HL-60/S4 (cell line): ENCODE measurements at regions not wholly inside any gene's neighbourhood (a gene's known extent, or its start where the extent isn't known, plus 50 kb on each side); places are given as distances from the start of the nearest gene placed in this dataset.

Experiments
- in situ Hi-C: fragments of 300-500 bp; cut with MboI; formaldehyde crosslinking; loops from 2 replicates; pipeline ENCODE4 v1.14.3; 2022; ENCODE audit warnings: low sequenced_read_pairs

DNA sequence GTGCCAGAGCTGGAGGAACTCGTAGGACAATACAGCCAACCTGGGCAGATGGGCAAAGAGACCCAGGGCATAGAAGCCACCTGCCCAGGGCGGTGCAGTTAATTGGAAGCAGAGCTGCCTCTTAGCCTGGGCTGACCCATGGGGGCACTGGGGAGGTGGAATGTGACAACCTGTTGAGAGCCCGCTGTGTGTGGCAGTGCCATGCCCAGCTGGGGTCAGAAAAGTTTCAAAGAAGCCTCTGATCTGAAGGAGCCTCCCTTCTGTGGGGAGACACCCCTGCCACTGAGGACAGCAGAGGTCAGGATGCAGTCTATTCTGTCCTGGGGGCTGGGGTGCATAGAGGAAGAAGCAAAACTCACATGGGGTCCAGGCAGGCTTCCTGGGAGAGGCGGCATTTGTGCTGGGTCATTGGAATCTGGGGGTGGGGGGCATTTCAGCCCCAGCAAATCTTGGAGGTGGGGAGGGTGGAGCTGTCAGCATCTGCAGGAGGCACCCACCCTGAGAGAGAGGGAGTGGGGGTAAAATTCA is 176.1 kb upstream of the CIBAR2 start:
- in situ Hi-C loops, result no loop called here

DNA sequence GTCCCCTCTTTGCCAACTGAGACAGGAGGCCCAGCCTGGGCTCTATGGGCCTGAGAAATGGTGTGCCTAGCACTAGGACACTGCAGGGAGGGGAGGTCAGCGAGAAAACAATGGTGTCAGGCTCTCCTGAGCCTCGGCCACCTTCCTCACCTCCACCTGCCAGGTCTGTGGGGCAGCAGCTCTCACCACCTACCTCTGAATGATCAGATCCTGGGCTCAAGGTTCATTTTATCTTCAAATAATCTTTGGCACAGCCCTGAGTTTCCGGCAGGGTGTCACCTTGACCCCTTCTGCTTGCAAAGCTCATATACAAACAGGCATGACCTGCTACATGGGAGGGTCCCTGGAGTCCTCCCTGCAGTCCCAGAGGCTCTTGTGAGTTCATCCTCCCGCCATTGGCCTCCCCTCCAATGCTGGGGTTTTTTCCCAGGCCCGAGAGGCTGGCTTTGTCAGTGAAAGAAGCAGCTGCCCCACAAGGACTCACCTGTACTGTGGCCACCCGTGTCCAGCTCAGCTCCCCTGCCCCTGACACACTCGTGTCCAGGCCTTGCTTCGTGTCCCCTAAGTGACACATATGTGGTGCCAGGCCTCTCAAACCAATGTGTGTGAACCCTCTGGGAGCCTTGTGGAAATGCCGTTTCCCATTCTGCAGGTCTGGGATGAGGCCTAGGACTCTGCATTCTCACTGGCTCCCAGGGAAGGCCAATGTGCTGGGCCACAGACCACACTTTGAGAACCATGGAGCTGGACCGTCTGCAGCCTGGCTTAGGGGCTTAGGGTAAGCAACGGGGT is 176.8 kb upstream of the CIBAR2 start:
- in situ Hi-C loops, result no loop called here

DNA sequence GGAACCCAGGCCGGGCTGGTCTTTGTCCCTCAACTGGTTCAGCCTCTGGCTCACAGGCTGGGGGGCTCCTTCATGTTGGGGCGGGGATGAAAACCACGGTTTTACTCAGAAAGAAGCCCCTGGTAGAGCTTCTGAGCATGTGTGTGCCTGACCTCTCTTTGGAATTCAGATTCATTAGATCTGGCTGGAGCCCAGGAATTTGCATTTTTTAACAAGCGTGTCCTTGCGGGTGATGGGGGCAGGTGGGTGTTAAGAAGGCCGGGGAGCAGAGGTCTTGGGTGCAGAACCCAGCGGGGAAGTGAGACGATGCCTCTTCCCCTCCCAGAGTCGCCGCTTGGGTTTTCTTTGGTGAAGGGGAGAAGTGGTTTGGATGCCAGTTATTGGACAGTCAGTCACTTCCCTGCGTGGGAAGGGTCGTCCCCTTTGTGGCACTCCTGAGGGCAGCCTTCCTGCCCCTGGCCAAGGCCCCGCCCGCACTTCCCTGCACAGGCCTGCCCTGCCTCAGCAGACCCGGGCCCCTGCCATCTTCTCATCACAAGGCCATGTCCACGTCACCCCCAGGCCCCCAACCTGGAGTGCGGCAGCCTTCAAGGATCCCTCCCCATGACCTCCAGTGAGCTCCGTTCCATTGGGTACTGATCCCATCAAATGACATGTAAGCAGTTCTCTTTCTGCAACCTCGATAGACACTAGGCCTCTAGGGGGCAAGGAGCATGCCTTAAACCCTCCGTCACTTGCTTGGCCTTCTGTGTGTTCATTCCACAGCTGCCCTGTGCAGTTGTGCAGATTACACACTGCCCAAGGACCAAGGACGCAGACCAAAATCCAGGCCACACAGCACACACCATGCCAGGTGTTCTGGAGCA is 177.7 kb upstream of the CIBAR2 start:
- in situ Hi-C loops, result no loop called here

DNA sequence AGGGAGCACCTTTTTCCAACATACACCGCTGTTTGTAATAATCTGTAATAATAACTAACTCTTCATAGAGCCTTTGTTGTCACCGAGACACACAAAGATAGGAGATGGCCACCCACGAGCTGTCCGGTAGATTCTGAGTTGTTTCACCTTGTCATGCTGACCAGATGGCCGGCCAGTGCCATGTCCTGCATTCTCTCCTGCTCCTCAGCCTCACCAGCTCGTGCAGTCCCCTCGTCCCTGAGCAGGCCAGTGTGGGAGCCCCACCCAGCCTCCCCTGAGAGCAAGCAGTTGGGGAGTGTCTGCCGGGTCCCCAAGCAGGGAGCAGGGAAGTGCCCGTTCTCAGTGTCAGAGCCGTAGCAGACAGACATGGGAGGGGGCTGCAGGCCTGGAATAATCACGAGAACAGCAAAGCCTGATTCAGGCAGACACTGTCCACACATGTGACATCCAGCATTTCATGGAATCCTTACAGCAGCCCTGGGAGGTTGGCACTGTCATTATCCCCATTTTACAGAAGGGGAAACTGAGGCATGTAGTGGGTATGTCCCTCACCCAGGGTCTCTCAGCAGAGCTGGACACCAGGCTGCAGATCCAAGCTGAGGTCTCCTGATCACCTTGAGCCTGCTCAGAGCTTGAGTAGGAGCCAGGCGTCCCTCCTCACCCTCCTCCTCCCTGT is 178.5 kb upstream of the CIBAR2 start:
- in situ Hi-C loops, result no loop called here

DNA sequence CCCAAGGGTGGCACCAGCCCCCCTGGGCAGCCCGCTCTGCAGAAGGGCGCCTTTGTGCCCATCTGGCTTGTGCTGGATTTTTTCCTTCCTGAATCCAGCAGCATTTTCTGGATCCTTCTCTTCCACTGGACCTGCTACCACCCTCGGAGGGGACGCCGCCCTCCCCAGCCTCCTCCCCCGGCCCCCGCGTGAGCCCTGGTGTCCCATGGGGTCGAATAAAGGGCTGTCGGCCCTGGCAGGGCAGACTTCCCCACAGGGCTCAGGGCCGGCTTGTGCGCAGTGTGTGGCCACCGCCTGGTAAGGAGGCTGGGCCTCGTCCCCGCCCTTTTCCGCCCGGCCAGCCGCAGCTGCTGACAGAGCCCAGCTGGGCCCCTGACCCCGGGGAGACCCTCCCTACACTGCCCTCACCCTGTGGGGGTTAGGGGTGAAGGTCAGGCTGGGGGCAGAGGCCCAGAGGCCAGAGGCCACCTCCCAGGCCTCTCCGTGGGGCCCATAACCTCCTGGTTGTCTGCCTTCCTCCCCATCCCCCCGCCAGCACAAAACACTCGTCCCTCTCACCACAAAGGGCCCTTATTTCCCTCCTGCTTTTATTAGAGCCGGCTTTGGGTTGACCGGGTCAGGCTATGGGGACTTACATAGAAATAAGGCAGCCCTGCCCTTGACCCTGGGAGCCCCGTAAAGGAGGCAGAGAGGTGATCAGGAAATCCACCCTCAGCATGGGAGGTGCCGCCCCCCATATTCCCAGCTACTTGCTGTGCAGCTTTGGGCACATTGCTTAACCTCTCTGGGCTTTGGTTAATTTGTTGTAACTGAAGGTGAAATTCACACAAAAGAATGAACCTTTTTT is 179.3 kb upstream of the CIBAR2 start:
- in situ Hi-C loops, result no loop called here

DNA sequence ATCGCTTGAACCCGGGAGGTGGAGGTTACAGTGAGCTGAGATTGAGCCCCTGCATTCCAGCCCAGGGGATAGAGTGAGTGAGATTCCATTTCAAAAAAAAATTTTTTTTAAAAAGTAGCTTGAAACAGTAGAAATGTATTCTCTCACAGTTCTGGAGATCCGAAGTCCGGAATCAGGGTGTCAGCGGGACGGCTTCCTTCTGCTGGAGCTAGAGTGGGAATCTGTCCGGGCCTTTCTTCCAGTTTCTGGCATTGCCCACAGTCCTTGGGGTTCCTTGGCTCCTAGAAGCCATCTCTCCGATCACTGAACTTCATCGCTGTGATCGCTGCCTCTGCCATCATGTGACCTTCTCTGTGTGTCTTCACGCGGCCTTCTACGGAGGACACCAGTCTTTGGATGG is 181.2 kb upstream of the CIBAR2 start:
- in situ Hi-C loops, result no loop called here

DNA sequence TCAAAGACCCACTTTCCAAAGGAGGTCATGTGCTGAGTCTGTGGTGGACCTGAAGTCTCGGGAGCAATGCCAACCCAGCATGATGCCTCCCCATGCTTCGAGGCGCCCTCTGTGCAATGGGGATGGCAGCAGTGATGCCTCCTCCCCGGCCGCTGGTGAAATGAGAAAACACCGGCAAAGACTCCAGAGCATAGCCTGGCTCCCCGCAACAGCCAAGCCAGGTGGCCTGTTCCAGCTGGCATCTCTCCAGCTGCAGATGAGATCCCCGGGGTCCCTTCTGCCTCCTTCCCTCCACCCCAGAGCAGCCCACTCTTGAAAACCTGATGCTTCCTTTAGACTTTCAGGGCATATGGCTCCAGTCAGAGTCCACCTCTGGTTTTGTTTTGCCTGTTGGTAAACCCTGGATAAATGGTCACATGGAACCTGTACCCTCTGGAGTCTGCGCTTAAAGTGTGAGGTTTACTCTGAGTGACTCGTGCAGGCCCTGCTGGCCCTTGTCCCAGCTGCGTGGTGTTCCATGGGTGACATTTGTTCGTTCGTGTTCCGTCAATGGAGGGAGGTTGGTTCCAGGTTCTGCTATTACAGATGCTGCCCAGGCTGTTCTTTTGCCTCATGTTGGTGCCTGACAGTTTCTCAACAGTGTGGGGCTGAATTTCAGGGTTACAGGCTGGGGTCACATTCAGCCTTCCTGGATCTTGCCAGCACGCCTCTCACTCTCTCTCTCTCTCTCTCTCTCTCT is 181.8 kb upstream of the CIBAR2 start:
- in situ Hi-C loops, result no loop called here

DNA sequence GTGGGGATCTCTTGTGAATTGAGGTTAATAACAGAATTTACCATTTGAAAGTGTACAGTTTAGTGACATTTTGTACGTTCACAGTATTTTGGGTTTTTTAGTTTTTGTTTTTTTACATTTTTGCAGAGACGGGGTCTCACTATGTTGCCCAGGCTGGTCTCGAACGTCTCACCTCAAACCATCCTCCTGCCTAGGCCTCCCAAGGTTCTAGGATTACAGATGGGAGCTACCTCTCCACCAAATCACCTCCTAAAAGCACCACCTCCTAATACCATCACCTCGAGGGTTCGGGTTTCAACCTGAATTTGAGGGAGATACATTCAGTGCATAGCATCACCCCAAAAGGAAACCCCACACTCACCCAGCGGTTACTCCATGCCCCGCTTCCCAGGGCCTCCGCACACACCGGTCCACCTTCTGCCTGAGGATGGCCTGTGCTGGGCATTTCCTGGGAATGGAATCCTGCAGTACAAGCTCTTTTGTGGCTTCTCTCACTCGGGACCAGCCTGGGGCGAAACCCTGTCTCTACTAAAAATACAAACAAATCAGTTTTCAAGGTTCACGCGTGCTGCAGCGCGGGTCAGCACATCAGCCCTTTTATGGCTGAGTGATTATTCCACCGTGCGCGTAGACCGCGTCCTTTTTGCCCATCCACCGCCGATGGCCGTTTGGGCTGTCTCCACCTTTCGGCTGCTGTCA is 182.7 kb upstream of the CIBAR2 start:
- in situ Hi-C loops, result no loop called here

DNA sequence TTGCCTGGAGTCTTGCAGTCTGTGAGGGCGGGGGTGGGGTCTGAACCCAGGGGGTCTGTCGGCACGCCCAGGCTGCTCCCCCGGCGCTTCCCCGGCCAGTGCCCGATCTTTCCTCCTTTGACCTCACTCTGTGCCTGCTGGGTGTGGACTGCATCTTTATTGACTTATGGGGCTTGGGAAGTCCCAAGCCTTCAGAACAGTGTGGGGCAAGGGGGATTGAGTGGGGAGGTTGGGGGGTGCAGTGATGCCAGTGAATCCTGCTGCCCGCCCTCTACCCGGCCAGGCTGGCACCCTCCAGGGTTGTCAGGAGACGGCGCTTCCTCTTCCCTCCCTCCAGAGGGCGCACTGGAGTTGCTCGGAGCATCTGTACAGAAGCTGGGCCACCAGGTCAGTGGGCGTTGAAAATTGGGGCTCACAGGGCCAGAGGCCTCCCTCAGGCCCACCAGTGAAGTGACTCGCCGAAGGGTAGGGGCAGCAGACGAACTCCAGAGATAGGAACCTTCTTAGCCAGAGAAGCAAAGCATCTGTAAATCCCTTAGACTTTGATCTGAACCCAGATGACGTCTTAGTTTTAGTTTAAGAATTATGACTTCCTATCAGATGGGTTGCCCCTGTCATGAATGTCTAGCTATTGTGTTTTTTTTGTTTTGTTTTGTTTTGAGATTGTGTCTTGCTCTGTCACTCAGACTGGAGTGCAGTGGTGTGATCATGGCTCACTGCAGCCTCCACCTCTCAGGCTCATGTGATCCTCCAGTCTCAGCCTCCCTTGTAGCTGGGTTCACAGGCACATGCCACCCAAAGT is 184.8 kb upstream of the CIBAR2 start:
- in situ Hi-C loops, result no loop called here

DNA sequence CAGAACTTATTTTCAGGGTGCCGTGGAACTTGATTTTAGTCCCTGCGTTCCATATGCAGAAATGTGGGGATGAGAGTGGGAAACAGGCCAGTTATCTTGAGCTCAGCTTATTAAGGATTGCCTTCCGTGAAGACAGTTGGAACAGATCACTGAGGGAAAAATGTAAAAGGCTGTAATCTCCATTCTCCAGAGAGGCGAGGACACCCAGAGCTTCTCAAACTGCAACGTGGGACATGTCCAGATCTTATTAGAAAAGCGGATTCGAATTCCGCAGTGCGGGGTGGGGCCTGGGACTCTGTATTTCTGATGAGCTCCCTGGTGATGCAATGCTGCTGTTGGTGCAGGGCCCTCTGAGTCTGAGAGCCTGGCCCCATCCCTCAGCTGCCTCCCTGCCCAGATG is 185.6 kb upstream of the CIBAR2 start:
- in situ Hi-C loops, result no loop called here

DNA sequence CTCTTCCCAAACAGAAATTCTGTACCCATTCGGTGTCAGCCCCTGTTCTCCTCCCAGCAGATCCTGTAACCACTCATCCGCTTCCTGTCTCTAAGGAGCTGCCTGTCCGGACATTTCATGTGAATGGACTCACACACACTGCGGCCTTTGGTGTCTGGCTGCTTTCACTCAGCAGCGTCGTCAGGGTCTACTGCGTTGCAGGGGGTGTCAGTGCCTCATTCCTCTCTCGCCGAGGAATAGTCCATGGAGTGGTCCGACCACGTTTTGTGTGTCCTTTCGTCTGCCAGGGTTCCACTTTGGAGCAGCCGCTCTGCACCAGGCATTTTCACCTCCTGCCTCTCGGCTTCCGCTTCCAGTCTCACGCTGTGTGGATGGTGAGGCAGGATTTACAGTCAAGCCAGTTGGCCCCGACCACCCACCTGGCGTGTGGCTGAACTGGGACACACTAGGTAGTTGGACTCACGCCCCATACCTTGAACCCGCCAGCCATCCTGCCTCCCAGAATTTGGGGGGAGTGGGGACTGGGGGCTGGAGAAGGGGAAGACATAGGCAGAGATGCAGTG is 188.2 kb upstream of the CIBAR2 start:
- in situ Hi-C loops, result no loop called here

DNA sequence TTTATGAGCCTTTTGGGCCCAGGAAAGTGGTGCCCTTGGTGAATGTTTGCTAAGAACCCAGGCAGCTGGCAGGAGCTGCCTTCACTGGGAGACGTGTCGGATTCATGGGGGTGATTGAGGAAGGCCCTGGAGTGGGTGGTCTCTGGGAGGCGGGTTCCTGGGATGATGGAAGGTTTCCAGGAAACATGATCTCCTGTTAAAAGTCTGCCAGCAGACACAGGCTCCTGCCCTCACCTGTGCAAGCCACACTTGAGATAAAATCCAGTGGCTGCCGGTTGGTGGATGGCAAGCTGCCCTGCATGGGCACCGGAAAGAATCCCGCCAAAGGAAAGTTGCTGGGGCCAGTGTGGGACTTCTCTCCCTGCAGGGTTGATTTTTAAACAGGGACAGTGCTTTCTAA is 189.0 kb upstream of the CIBAR2 start:
- in situ Hi-C loops, result no loop called here

DNA sequence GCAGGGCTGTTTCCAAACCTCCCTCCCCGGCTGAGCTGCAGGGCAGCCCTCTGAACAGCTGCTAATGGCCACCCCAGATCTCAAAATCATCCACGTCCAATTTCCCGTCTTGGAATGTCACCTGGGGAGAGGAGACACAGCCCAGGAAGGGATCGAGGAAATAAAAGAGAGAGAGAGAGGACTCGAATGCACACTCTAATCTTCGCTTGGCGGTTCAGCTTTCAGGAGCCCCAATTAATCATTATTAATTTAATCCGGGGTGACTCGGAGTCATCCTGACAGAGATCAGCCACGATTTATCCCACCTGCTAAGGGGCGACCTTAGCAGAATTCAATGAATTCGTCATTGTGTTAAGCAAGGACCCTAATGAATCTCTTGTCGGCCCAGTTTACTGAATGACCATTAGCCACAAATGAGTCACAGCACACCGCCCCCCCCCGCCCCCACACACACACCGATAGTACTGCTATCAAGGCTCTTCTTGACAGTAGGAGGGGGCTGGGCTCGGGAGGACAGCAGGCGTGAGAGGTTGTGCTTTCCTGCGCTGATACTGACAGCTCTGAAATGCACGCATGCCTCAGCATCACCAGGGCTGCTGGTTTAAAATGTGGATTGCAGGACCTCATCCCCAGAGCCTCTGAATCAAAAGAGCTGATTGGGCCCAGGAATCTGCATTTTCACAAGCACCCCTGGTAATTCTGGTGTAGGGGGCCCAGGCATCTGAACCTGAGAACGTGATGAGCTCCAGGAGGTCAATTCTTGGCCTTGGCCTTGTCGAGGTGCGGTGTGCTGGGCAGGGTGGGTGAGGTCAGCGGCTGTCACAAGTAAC is 190.0 kb upstream of the CIBAR2 start:
- in situ Hi-C loops, result no loop called here

DNA sequence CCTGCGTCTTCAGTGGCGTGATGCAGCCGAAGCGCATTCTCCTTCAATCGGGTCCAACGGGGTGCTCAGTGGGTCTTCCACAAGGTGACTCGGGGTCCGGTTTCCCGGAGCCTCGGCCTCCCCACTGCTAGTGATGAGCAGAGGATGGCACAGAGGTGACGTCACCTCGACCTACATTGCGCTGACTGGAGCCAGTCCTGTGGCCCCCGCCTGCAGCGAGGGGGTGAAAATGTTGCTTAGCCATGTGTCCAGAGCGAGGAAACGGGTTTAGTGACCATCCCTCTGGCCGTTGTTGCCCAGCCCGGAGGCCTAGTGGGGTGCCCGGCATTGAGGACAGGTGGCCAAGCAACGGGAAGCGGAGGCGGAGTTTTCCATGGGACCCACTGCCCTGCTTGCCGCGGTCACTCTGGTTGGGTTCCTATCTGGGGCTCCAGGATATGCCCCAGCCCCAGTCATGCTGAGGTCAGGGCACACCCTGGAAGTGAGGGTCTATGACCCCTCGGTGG is 190.6 kb upstream of the CIBAR2 start:
- in situ Hi-C loops, result no loop called here

DNA sequence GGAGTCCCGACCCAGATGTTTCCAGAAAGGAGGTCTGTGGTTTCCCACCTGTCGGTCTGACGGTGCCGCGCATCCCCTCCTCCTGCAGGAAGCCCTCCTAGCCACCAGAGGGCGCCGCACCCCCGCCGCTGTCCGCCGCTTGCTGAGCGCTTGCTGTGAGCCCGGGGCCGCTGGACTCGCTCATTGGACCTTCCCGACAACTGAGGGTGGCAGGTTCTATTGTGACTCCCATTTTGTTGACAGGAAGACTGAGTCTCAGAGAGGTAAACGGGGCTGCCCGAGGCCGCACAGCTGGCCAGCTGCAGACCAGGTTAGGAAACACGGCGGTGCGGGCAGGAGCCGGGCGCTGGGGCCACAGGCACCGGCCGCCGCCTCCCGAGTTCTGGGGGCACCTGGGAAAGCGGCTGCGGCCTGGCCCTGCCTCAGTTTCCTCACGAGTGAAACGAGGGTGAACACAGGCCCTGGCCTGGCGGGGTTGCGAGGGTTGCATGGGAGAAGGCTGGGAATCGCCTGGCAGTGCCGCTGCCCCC is 191.1 kb upstream of the CIBAR2 start:
- in situ Hi-C loops, result no loop called here

DNA sequence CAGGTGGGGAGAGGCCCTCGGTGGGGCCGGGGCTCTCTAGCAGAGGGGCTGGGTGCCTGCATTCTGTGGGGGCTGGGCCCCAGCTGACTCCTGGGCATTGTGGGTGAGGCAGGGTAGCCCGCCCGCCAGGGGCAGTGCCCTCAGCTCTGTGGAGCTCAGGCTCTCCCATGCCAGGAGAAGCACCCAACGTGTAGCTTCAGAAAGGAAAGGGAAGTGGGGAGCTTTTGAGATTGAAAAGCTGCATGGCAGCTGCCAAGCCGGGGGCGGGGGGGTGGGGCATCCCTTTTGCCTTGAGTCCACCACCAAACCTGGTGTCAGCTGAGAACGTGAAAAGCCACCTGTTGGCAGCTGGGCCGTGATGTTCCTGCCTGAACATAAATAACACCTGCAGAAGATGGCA is 192.1 kb upstream of the CIBAR2 start:
- in situ Hi-C loops, result no loop called here
